ENCODE measurements at regions not wholly inside any gene's neighbourhood (a gene's known extent, or its start where the extent isn't known, plus 50 kb on each side); places are given as distances from the start of the nearest gene placed in this dataset.

GRCh38 chr18:42137693-42138375, 182.8 kb downstream of the PIK3C3 start:
- DNase-seq = no peak

- no peak for DNase-seq
Measured at GRCh38 chr18:42141439-42141838, 186.4 kb downstream of the PIK3C3 start.

DNA sequence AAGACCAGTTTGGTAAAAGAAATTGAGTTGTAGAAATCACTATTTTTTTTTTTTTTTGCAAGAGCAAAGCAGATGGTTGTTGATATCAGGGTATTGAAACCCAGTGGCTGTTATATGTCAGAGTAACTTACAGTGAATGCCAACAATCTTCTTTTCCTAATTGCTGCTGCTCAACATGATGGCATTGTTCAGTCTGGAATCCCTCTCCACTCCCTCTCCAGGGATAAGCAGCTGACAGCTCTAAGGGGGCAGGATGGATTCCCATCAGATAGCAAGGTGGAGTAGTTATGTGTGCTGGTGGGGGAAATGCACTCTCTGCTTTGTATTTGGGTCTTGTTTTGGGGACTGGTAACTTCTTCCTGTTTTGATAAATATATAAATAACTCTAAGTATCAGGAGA, 200.0 kb downstream of the PIK3C3 start:
- peak; percentile 55 for DNase-seq

- DNase-seq = no peak
Measured at GRCh38 chr18:42156281-42156680, 201.2 kb downstream of the PIK3C3 start.

- DNase-seq = no peak
Measured at GRCh38 chr18:42157420-42157819, 202.4 kb downstream of the PIK3C3 start.

DNA sequence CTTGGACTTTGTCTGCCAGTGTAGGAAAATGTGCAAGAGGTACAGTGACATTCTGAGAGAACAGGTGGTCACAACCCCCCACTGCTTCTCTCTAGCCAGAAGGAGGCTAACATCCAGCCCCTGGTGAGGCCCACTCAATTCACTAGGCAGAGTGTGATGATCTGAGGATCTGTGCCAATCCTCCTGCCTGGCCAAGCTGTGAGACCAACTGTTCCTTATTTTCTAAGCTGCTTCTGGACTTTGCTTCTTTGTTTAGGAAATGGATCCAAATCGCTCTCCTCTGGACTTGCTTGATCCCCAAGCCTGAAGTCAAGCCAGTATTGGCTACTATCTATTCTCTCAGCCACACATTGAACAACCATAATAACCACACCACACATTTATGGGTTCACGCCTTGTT, 202.8 kb downstream of the PIK3C3 start:
- peak; percentile 25 for DNase-seq

- no peak for DNase-seq
Measured at GRCh38 chr18:42159146-42159545, 204.1 kb downstream of the PIK3C3 start.

GRCh38 chr18:42163321-42163720, 208.3 kb downstream of the PIK3C3 start:
- no peak for DNase-seq

DNA sequence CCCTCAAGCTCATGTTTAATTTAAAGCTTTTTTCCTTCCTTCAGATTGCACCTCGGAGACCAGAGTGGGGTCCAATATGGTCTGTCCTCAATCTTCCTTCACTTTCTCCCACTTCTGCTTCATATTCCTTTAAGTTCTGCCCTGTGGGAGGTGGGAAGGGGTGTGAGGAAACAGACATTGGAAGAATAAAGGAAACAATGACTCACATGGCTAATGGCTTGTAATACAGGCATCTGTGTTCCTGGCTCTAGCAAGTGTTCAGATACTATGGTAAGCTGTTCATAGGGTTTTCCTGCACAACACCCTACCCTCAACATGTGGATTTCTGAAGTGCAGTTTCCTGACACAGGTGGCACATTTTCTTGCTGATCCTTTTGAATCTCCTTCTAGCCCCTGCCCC, 209.5 kb downstream of the PIK3C3 start:
- DNase-seq = no peak

- no peak for DNase-seq
Measured at GRCh38 chr18:42165922-42166513, 211.0 kb downstream of the PIK3C3 start.

DNA sequence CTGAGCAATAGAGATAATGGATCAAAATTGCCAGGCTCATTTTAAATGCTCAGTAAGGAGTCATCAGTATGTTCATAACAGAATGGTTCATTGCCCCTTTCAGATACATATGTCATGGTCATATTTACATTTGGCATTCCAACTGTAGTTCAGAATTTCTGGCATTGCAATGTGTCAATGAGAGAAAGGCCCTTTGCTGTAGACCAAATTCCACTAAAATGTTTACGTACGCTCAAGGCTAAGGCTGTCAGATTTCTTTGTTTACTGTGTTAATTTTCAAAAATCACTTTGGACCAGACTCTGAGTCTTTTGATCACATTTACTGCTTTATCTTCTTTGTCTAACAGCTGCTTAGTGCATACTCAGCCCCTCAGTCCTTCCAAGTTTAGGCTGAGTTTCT, 213.5 kb downstream of the PIK3C3 start:
- no peak for DNase-seq

- no peak for DNase-seq
Measured at GRCh38 chr18:42168907-42169306, 213.9 kb downstream of the PIK3C3 start.

- DNase-seq = no peak
Measured at GRCh38 chr18:42174909-42175308, 219.9 kb downstream of the PIK3C3 start.

GRCh38 chr18:42176599-42176998, 221.6 kb downstream of the PIK3C3 start:
- DNase-seq = no peak

DNA sequence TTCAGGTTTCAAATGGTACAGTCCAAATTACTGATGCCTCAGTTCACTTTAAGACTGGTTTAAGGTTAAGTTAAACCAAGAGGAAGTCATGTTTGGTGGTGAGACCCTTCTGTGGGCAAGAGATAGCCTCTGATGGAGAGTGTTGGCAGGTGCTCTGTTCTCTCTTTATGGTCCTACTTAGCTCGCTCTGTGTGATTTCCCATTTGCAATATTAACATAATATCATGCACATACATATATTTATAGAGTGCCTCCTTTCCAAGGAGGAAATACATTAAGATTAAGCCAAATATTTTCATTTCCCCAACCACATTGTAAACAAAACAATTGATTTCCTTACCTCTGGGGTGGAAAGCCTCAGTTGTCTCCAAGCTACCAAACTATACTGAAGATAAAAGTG, 222.4 kb downstream of the PIK3C3 start:
- DNase-seq = no peak

DNA sequence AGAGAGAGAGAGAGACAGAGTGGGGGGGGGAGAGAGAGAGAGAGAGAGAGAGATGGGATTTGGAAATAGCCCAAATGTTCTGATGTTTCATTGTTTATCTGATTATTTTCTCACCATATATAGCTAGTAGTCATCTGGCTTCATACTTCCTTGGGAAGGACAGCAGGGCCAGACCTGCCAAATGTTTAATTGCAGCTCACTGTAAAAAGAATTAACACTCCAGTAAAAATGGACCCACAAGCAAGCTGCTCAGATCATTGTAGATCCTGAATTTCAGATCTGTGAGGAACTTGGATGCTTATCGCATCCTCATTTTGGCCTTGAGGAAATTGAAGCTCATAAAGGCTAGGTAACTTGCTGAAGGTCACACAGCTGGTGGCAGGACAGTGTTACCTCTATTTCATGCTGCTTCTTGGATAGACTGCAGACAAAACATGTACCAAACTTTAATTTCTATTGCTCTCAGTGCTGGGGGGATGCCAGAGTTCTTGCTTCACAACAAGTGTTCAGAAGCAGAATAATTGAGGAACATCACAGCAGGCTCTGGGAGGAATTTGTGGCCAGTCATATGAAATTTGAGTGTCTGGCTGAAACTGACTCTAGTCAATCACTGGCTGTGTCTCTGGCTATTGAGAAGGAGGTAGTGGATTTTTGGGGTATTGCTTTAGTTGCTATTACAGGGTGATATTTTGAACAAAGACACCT, 223.5 kb downstream of the PIK3C3 start:
- no peak for DNase-seq

DNA sequence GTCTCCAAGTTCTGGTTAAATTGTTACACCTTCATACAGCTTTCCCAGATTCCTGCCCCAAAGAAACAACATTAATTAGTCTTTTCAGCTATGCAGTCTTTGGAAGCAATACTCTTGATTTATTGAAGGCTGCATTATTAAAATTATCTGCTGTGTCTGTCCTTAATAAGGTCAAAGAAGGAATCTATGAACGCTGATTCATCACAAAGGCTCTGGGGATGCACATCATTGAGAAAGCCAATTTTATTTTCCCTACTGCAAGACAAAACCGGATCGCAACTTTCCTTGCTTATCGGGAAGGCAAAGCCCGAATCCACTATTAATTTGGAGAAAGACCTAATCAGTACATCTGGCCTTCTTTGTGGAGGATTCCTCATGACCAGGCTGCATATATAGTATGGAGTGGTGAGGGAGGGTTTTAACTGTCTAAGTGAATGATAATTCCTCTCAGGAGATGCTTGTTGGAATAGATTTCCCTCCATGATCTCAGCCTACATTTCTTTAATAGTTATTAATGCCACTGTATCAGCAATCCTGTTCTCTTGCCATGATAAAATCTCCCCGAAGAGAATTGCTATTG, 224.6 kb downstream of the PIK3C3 start:
- DNase-seq = no peak

- no peak for DNase-seq
Measured at GRCh38 chr18:42181474-42181873, 226.4 kb downstream of the PIK3C3 start.

DNA sequence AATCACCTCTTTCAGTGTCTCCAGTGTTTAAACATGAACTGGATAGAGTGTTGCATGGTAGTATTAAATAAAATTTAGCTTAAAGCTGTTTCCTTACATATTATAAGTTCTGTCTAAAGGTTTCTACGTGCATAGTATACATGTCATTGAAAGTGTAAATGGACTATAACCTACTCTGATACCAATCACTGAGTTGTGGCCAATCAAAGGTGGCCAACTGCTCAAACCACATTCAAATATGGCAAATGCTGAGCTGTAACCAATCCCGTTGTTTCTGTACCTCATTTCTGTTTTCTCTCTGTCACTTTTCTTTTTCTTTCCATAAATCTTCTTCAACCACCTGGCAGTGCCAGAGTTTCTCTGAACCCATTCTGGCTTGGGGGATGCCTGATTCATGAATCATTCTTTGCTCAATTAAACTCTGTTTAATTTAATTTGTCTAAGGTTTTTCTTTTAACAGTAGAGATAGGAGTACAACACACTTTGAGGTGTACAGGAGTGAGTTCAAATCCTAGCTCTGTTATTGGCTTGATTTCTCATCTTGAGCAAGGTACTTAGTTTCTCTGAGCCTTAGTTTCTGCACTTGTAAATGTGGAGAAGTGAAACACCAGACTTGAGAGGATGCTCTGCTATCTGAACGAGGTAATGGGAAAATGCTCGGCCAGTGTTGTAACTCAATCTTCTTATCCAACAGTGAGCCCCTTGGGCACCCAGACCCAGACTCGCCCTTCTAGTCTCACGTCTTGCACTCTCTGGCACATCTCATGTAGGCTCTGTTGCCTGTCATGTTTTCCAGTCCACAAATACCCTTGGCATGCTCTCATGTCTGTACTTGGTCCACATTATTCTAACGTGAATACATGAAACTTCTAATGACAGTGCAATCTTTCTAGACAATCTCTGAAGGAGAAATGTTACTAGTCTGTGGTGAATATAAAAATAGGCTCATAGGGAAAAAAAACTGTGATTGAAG, 228.0 kb downstream of the PIK3C3 start:
- no peak for DNase-seq

DNA sequence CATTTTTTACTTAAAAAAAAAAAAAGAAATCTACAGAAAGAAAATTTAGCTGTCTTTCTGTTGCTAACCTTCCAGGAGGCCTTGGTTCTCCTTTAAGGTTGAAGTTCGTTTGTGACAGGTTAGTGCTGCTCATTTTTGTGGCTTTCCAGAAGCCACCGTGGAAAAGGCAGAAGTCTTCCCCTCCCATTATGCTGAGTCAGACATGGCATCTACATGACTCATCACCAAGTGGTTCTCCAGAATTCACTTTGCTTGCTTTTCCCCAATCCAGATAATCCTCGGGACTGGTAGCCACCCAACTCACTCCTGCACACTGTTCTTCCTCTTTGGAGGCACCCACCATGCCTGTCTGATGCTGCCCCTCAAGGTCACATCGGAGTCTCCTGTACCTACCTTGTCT, 228.7 kb downstream of the PIK3C3 start:
- no peak for DNase-seq

GRCh38 chr18:42184685-42185477, 229.8 kb downstream of the PIK3C3 start:
- no peak for DNase-seq

DNA sequence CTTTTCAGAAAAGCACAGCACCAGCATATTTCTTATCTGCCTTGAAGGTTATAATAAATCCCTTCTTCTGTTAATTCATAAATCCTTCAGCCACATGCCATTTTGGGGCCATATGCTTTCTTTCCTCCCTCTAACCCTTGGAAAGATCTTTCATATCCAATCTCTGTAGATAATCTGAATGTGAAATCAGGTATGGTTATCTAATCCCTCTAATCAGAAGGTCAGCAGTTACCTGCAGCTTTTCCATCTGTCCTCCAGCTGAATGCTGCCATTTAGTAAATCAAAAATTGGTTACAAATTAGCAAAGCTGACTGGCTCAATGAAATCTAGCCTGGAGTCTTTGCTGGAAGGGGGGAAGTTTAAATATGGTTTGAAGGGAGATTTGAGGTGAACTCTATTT, 230.5 kb downstream of the PIK3C3 start:
- DNase-seq = no peak
